Central memory CD8-positive, alpha-beta T cell (primary cell): ENCODE measurements at regions not wholly inside any gene's neighbourhood (a gene's known extent, or its start where the extent isn't known, plus 50 kb on each side); places are given as distances from the start of the nearest gene placed in this dataset.

ENCODE experiments used
- ATAC-seq: fragments of 150-1000 bp; cut with Tn5 transposase; replicated peaks from 2 replicates; pipeline ENCODE4 v1.10.0; 2022; ENCODE audit warnings: mild to moderate bottlenecking, moderate FRiP score, moderate number of reproducible peaks; ENCODE audit not compliant: poor library complexity, severe bottlenecking; ENCODE audit errors: extremely low read depth
- DNase-seq, 2 donors: peaks; one replicate each; pipeline ENCODE4 v3.0.0; 2021; ENCODE audit warnings: low spot score in 2 of 2
- H3K27ac Mint-ChIP-seq: one replicate; pipeline ENCODE4 v1.8.0; 2022; ENCODE audit warnings: low read depth, mild to moderate bottlenecking, moderate library complexity, mixed read lengths
- H3K27me3 Mint-ChIP-seq: one replicate; pipeline ENCODE4 v1.8.0; 2022; ENCODE audit warnings: mixed read lengths
- H3K36me3 Mint-ChIP-seq: one replicate; pipeline ENCODE4 v1.8.0; 2022; ENCODE audit warnings: mild to moderate bottlenecking, moderate library complexity, mixed read lengths; ENCODE audit not compliant: insufficient read depth
- H3K4me1 Mint-ChIP-seq: one replicate; pipeline ENCODE4 v1.8.0; 2022; ENCODE audit warnings: mixed read lengths
- H3K4me3 Mint-ChIP-seq: one replicate; pipeline ENCODE4 v1.8.0; 2022; ENCODE audit warnings: mild to moderate bottlenecking, moderate library complexity, mixed read lengths
- H3K9me3 Mint-ChIP-seq: one replicate; pipeline ENCODE4 v1.8.0; 2022; ENCODE audit warnings: mixed read lengths

DNA sequence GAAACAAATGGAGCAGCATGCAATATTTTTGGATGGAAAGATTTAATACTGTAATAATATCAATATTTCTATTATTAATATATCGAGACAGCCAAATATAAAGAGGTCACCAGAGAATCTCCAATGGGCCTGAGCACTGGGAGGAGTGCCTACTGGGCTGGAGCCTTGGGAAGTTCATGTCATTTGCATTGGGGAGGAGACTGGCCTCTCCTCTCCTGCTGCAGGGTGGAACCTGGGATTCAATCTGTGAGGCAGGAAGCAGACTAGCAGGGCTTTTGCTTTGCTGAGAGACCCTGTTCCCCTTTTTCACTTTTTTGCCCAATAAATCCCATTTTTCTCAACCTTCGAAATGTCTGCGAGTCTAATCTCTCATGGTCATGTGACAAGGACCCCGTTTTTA, 390.6 kb upstream of the CYRIA start:
- Mint-ChIP-seq H3K36me3 (no peaks in the 10 kb centered on the region), H3K27ac (no peak overlapping the region), H3K4me1 (no peaks in the 10 kb centered on the region), H3K27me3 (no peaks in the 10 kb centered on the region), H3K9me3 (peaks cover 18% of the 10 kb centered on the region), H3K4me3 (no peak overlapping the region)
- ATAC-seq: no peak
- no peak for DNase-seq

DNA sequence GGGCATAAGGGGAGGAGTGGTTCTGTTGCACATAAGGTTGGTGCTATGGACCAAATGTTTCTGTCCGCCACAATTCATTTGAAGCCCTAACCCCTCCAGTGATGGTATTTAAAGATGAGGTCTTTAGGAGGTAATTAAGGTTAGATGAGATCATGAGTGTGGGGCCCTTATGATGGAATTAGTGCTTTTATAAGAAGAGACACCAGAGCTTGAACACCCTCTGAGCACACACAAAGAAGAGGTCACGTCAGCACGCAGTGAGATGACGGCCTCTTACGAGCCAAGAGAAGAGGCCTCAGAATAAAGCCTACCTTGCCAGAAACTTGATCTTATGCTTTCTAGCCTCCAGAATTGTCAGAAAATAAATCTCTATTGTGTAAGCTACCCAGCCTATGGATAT, 386.4 kb upstream of the CYRIA start:
- H3K36me3 Mint-ChIP-seq: no peaks in the 10 kb centered on the region
- H3K4me1 Mint-ChIP-seq: no peaks in the 10 kb centered on the region
- ATAC-seq: no peak
- no peak for DNase-seq
- no peaks in the 10 kb centered on the region for H3K27me3 Mint-ChIP-seq
- peaks cover 7% of the 10 kb centered on the region for H3K9me3 Mint-ChIP-seq
- H3K4me3 Mint-ChIP-seq: no peak overlapping the region
- H3K27ac Mint-ChIP-seq: no peak overlapping the region

DNA sequence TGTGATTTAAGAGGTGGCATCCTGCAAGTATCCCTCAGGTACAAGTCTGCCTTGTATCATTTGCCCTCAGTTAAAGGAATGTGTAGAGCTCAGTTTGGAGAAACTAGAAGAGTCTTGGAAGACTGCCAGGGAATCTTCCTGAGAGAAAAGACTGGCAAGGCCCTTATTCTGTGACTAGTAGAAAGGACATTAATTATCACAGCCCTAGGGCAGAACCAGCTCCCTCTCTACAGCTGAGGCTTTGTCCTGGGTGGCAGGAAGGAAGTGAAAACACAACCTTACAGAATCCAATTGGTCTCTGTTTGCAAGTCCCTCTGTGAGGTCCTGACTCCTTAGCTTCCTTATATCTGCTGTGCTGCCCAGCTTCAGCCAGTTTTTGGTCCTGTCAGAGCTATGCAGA, 385.9 kb upstream of the CYRIA start:
- peaks cover 7% of the 10 kb centered on the region for H3K9me3 Mint-ChIP-seq
- ATAC-seq: no peak

DNA sequence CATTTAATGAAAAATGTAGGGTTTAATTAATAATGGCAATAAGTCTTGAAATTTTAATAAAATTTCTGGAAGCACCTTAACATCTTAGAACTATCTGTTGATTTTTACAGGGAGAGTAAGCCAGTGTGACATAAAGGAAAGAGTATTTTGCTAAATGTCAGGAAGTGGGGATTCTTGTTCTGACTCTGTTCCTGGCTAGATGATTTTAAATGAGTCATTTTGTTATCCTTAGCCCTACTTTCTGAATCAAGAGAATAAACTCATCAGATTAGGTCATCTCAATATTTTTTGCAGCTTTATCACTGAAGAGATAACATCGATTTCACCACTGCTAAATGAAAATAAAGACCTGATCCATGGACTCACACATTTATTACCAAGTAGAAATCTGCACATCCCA, 377.5 kb upstream of the CYRIA start:
- DNase-seq (no peak), ATAC-seq (no peak)
- Mint-ChIP-seq H3K9me3 (no peaks in the 10 kb centered on the region), H3K4me3 (no peak overlapping the region), H3K27me3 (no peaks in the 10 kb centered on the region), H3K27ac (no peak overlapping the region), H3K4me1 (no peaks in the 10 kb centered on the region), H3K36me3 (no peaks in the 10 kb centered on the region)

More for the DNA sequence above, 385.9 kb upstream of the CYRIA start:
- Mint-ChIP-seq H3K27me3 (no peaks in the 10 kb centered on the region), H3K4me3 (no peak overlapping the region), H3K27ac (no peak overlapping the region), H3K36me3 (no peaks in the 10 kb centered on the region), H3K4me1 (no peaks in the 10 kb centered on the region)
- no peak for DNase-seq

DNA sequence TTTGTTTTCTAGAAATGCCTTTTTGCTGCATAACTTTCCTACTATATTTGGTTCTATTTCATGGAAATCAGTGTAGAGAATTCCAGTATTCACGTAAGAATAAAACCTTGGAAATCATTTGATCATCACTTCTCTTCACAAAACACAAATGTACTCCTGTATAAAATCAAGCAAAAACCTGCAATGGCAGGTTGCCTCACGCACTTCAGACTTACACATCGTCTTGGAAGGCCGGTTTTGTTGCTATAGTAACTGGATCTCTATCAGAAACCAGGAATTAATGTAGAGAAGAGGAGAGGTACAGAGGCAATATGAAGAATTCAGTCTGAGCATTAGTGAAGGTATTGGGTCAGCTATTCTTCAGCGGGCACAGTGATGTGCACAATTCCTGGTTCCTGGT, 370.7 kb upstream of the CYRIA start:
- no peaks in the 10 kb centered on the region for H3K36me3 Mint-ChIP-seq
- peaks cover 29% of the 10 kb centered on the region for H3K9me3 Mint-ChIP-seq
- no peaks in the 10 kb centered on the region for H3K27me3 Mint-ChIP-seq
- ATAC-seq (no peak), DNase-seq (no peak)
- no peak overlapping the region for H3K27ac Mint-ChIP-seq
- H3K4me1 Mint-ChIP-seq: no peaks in the 10 kb centered on the region
- H3K4me3 Mint-ChIP-seq: no peak overlapping the region

DNA sequence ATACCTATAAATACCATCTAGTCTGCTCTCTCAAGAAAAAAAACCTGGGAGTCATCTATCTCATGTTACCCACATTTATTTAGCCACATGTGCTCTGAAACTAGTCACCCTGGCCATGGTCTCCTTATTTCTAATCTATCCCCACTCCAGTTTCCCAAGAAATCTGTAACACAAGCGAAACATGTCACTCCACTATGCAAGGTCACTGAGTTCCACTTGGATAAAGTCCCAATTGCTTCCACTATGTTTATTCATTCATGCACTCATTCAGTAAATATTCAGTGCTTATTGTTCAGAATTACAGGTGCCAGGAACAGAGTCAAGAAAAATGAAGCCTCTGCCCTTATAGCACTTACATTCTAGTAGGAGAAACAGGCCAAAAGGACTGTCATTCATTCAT, 369.4 kb upstream of the CYRIA start:
- H3K4me1 Mint-ChIP-seq: no peaks in the 10 kb centered on the region
- DNase-seq (no peak), ATAC-seq (no peak)
- no peaks in the 10 kb centered on the region for H3K36me3 Mint-ChIP-seq
- H3K27ac Mint-ChIP-seq: no peak overlapping the region
- no peaks in the 10 kb centered on the region for H3K27me3 Mint-ChIP-seq
- peaks cover 29% of the 10 kb centered on the region for H3K9me3 Mint-ChIP-seq
- no peak overlapping the region for H3K4me3 Mint-ChIP-seq

DNA sequence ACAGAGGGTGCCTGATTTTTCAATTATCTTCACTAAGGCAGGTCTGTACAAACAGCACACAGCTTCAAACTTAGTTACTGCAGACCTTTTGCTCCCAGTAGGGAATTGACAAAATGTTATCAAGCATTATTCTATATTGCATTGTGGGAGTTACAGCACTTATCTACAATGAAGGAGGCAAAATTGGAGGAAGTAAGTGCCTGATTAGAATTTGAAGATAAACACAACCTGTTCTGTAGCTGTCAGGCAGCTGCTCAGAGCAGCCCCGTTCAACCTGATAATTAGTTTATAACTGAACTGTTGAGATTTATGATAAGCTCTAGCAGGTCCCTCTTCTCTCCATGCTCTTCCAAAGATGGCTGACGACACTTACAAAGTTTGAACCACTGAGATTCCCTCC, 364.4 kb upstream of the CYRIA start:
- Mint-ChIP-seq H3K9me3 (peaks cover 24% of the 10 kb centered on the region), H3K27ac (no peak overlapping the region), H3K4me1 (no peaks in the 10 kb centered on the region), H3K36me3 (no peaks in the 10 kb centered on the region), H3K27me3 (no peaks in the 10 kb centered on the region), H3K4me3 (no peak overlapping the region)
- ATAC-seq (no peak), DNase-seq (no peak)

DNA sequence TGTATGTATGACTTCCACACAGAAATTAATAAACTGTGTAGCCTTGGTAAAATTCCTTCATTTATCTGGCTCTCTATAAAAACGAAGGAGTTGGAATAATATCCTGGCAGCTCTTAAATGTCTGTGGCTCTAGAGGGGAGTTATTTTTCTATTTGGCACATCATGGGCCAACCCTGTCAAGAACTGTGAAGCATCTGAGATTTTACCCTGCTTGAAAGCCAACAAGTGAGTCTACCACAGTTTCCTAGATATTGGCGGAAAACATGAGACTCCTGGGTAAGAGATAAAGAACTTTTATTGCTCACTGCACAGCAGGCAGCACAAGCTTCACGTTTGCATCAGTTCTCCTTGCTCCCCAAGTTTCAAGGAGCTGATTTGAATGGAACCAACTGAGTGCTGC, 346.7 kb upstream of the CYRIA start:
- Mint-ChIP-seq H3K27me3 (no peaks in the 10 kb centered on the region), H3K27ac (no peak overlapping the region), H3K36me3 (no peaks in the 10 kb centered on the region), H3K4me3 (no peak overlapping the region), H3K9me3 (peaks cover 13% of the 10 kb centered on the region), H3K4me1 (no peaks in the 10 kb centered on the region)
- ATAC-seq (no peak), DNase-seq (no peak)

DNA sequence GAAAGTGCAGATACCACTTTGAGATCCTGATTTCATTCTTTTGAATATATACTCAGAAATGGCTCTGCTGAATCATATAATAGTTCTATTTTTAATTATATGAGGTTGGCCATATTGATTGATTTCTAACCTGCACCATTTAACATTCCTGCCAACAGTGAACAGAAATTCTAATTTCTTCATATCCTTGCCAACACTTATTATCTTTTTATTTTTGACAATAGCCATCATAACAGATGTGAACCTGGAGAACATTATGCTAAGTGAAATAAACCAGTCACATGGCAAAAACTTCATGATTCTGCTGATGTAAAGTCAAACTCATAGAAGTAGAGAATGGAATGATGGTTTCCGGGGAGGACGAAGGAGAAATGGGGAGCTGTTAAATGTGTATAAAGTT, 344.5 kb upstream of the CYRIA start:
- H3K4me1 Mint-ChIP-seq: no peaks in the 10 kb centered on the region
- no peaks in the 10 kb centered on the region for H3K27me3 Mint-ChIP-seq
- ATAC-seq (no peak), DNase-seq (no peak)
- H3K36me3 Mint-ChIP-seq: no peaks in the 10 kb centered on the region
- peaks cover 7% of the 10 kb centered on the region for H3K9me3 Mint-ChIP-seq
- H3K27ac Mint-ChIP-seq: no peak overlapping the region
- no peak overlapping the region for H3K4me3 Mint-ChIP-seq

DNA sequence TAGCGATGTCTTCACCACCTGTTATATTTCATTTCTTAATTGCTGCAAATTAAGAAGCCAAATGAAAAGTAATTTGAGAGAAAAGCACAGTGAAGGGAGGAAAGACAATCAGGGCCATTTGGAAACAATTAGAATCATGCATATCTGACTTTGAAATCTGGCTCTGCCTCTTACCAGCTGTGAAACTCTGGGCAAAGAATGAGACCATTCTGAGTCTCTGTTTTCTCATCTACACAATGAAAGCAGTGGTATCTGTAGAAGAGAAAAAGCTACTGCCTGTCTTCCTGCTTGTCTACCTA, 334.5 kb upstream of the CYRIA start:
- peaks cover 22% of the 10 kb centered on the region for H3K9me3 Mint-ChIP-seq
- no peak for ATAC-seq
- no peak for DNase-seq
- H3K27me3 Mint-ChIP-seq: no peaks in the 10 kb centered on the region
- no peak overlapping the region for H3K27ac Mint-ChIP-seq
- H3K4me3 Mint-ChIP-seq: no peak overlapping the region
- no peaks in the 10 kb centered on the region for H3K4me1 Mint-ChIP-seq
- H3K36me3 Mint-ChIP-seq: no peaks in the 10 kb centered on the region

DNA sequence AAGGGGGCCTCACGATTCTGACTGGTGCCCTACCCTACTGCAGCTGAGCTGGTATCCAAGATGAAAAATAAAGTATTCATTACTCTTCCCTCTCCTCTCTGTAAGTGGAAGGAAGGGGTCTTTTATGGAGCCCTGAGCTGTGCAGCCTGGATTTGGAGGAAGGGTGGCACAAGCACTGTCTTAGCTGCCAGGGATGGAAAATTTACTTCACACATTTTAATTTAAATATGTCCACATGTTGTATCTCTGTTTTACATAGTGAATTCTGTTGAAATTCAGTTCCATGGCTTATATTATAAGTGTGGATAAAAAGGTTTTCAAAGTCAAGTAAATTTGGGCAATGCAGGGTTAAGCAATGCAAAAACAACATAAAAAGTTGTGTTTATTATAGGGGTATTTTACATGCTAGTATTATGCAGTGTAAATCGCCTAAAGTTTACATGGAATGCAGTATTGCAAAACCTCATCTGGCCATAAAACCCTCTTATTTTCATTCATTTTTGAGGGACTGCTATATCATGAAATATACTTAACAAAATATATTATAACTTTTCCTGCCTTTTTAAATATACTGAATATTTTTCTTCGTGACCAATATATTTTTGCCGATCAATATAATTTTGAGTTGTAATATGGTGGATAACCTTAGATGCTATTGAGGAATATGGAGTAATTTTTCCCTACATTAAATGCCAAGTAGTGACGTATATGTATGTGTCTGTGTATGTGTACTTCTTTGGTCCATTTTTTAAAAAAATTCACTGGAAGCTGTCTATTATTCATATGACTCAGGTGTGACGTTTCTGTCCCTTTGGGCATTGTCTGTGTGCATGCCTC, 333.9 kb upstream of the CYRIA start:
- DNase-seq (no peak), ATAC-seq (no peak)
- Mint-ChIP-seq H3K36me3 (no peaks in the 10 kb centered on the region), H3K4me3 (no peak overlapping the region), H3K9me3 (peaks cover 28% of the 10 kb centered on the region), H3K27ac (no peak overlapping the region), H3K27me3 (no peaks in the 10 kb centered on the region), H3K4me1 (no peaks in the 10 kb centered on the region)

DNA sequence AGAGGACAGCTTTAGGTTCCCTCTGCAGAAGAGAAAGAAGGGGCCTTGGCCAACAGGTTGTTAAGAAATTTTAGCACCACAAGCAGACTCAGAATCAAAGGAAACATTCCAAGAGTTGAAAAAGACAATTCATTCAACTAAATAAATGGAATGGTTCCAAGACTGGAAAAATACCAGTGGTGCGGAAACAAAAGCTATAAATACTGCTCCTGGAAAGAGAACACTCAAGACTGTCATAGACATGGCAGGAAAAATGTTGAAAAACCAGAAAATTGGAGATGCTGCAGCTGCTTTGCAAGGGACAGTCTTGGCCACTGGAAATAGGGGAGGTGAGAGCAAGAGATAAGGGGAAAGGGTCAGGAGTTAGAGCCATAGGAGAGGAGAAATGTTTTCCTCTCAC, 312.7 kb upstream of the CYRIA start:
- H3K27ac Mint-ChIP-seq: no peak overlapping the region
- H3K4me3 Mint-ChIP-seq: no peak overlapping the region
- ATAC-seq (no peak), DNase-seq (no peak)
- H3K36me3 Mint-ChIP-seq: no peaks in the 10 kb centered on the region
- no peaks in the 10 kb centered on the region for H3K27me3 Mint-ChIP-seq
- H3K9me3 Mint-ChIP-seq: peaks cover 6% of the 10 kb centered on the region
- no peaks in the 10 kb centered on the region for H3K4me1 Mint-ChIP-seq

DNA sequence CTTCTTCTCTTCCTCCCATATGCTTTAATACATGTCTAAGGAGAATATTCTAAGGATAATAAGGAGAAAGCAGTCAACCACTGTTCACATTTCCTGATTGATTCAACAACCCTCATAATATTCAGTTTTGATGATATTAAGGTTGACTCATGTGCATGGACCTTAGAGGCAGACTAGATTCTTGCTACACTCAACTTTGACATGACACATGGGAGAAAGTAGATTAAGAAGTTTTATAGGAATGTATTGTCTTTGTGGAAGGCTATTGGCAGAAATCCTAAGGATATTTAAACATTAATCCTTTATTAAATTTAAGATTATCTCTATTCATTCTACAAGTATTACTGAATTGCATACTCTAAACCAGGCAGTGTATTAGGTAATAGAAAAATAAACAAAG, 309.1 kb upstream of the CYRIA start:
- Mint-ChIP-seq H3K36me3 (no peaks in the 10 kb centered on the region), H3K27me3 (no peaks in the 10 kb centered on the region), H3K27ac (no peak overlapping the region), H3K9me3 (peaks cover 9% of the 10 kb centered on the region), H3K4me3 (no peak overlapping the region), H3K4me1 (no peaks in the 10 kb centered on the region)
- no peak for ATAC-seq
- no peak for DNase-seq
